ENCODE measurements at regions not wholly inside any gene's neighbourhood (a gene's known extent, or its start where the extent isn't known, plus 50 kb on each side); places are given as distances from the start of the nearest gene placed in this dataset.

- Histone ChIP-seq H3K4me1 (ENCODE audit: insufficient read depth, low read length) (no peaks in the 10 kb centered on the region), H3K79me2 (ENCODE audit: insufficient read depth, low read length) (no peaks in the 10 kb centered on the region), H3K4me3 (replicated peaks in 1 of 3; ENCODE audit: insufficient read depth in 1 of 3, low read depth in 2 of 3, low read length in 3 of 3) (no peak overlapping the region), H3K27me3 (ENCODE audit: control insufficient read depth in 1 of 2, insufficient read depth in 2 of 2, low read length in 2 of 2) (no peaks in the 10 kb centered on the region), H3K9me3 (ENCODE audit: low read length) (peaks cover 1% of the 10 kb centered on the region; the same call in 1 of the 2 replicates), H3K4me2 (ENCODE audit: low read depth, low read length) (no peak overlapping the region), H4K20me1 (ENCODE audit: insufficient read depth, low read length) (no peaks in the 10 kb centered on the region), H2AFZ (ENCODE audit: low read length) (no peak overlapping the region), H3K27ac (ENCODE audit: extremely low read length, insufficient read depth, low read length) (no peak overlapping the region), H3K36me3 (replicated peaks in 1 of 2; ENCODE audit: control insufficient read depth in 1 of 2, insufficient read depth in 2 of 2, low read length in 2 of 2) (no peaks in the 10 kb centered on the region), H3K9ac (ENCODE audit: insufficient read depth, low read depth, low read length) (no peak overlapping the region)
- ATAC-seq (no peak), FAIRE-seq (no peak), DNase-seq (ENCODE audit: low spot score) (no peak)
- BruUV-seq (replicated peaks) = no TSS peak
- ChIA-PET POLR2A (no interaction called here), CTCF (ENCODE audit: low intra/inter-chr PET ratio, low total read pairs) (no interaction called here)
- intact Hi-C loops (cut with micrococcal nuclease; ENCODE audit: unreplicated experiment) = no loop called here
- in situ Hi-C loops (cut with HindIII; ENCODE audit: extremely low pct_ligation_motif_present, low pct_unique_long_range_greater_than_20kb) = loop anchor here (25.0 kb wide), 1 partner anchor 801 kb away; no protein-coding TSS in a partner anchor
- WGBS (ENCODE audit: low lambda C conversion rate) = 2% methylated on average over 2 of the region's 2 CpGs
- peak; percentile 47 for TF ChIP-seq CEBPB (IDR thresholded peaks at IDR 0.05; ENCODE audit: borderline replicate concordance, low read depth, low read length)
- 0 out of 2 replicates have a peak, but pooled peaks have one; percentile 38 for TF ChIP-seq ATF7 (IDR thresholded peaks at IDR 0.05)
- no peak for TF ChIP-seq ATF7 (CRISPR knock-in tag; IDR thresholded peaks at IDR 0.05)
- no peak for TF ChIP-seq MTF1 (CRISPR knock-in tag; IDR thresholded peaks at IDR 0.05)
- no peak for TF ChIP-seq ZBTB20 (CRISPR knock-in tag; IDR thresholded peaks at IDR 0.05; ENCODE audit: borderline replicate concordance, low read depth)
- no peak for TF ChIP-seq KLF6 (CRISPR knock-in tag; IDR thresholded peaks at IDR 0.05)
- no peak for TF ChIP-seq ZNF282 (IDR thresholded peaks at IDR 0.05; ENCODE audit: partially characterized antibody)
- TF ChIP-seq ZNF747 (CRISPR knock-in tag; IDR thresholded peaks at IDR 0.05; ENCODE audit: borderline replicate concordance) = no peak
- TF ChIP-seq ATF3 (CRISPR knock-in tag; IDR thresholded peaks at IDR 0.05) = no peak
- no peak for TF ChIP-seq SMAD3 (CRISPR knock-in tag; IDR thresholded peaks at IDR 0.05)
Observed at GRCh38 chr20:52736507-52736906, 235.7 kb upstream of the TSHZ2 start.

- Histone ChIP-seq H3K9me3 (ENCODE audit: low read length) (peaks cover 28% of the 10 kb centered on the region), H2AFZ (ENCODE audit: low read length) (no peak overlapping the region), H3K4me1 (ENCODE audit: insufficient read depth, low read length) (no peaks in the 10 kb centered on the region), H3K27me3 (ENCODE audit: control insufficient read depth in 1 of 2, insufficient read depth in 2 of 2, low read length in 2 of 2) (no peaks in the 10 kb centered on the region), H3K4me3 (replicated peaks in 1 of 3; ENCODE audit: insufficient read depth in 1 of 3, low read depth in 2 of 3, low read length in 3 of 3) (no peak overlapping the region), H3K4me2 (ENCODE audit: low read depth, low read length) (no peak overlapping the region), H3K36me3 (replicated peaks in 1 of 2; ENCODE audit: control insufficient read depth in 1 of 2, insufficient read depth in 2 of 2, low read length in 2 of 2) (no peaks in the 10 kb centered on the region), H3K79me2 (ENCODE audit: insufficient read depth, low read length) (no peaks in the 10 kb centered on the region), H4K20me1 (ENCODE audit: insufficient read depth, low read length) (no peaks in the 10 kb centered on the region), H3K9ac (ENCODE audit: insufficient read depth, low read depth, low read length) (no peak overlapping the region), H3K27ac (ENCODE audit: extremely low read length, insufficient read depth, low read length) (no peak overlapping the region)
- DNase-seq (ENCODE audit: low spot score) (no peak), ATAC-seq (no peak), FAIRE-seq (no peak)
- CTCF ChIA-PET (ENCODE audit: low intra/inter-chr PET ratio, low total read pairs) = no interaction called here
- 45% methylated on average over 3 of the region's 3 CpGs for WGBS (ENCODE audit: low lambda C conversion rate)
- in situ Hi-C loops (cut with HindIII; ENCODE audit: extremely low pct_ligation_motif_present, low pct_unique_long_range_greater_than_20kb) (loop anchor here (25.0 kb wide), 1 partner anchor 806 kb away; no protein-coding TSS in a partner anchor), intact Hi-C loops (cut with micrococcal nuclease; ENCODE audit: unreplicated experiment) (no loop called here)
- no TSS peak for BruUV-seq (replicated peaks)
- 0 out of 2 replicates have a peak, but pooled peaks have one; percentile 4 for TF ChIP-seq USF2 (IDR thresholded peaks at IDR 0.05; ENCODE audit: low read depth, low read length)
- no peak for TF ChIP-seq USF2 (CRISPR knock-in tag; IDR thresholded peaks at IDR 0.05; ENCODE audit: borderline replicate concordance)
- no peak for TF ChIP-seq MTF1 (CRISPR knock-in tag; IDR thresholded peaks at IDR 0.05)
- POLR2A ChIA-PET = no interaction called here
Observed at GRCh38 chr20:52731093-52731492, 241.1 kb upstream of the TSHZ2 start.
